ENCODE measurements at regions not wholly inside any gene's neighbourhood (a gene's known extent, or its start where the extent isn't known, plus 50 kb on each side); places are given as distances from the start of the nearest gene placed in this dataset.

- TF ChIP-seq TSHZ2 (CRISPR knock-in tag; IDR thresholded peaks at IDR 0.05) (no peak), TOX (CRISPR knock-in tag; IDR thresholded peaks at IDR 0.05; ENCODE audit: borderline replicate concordance) (no peak), POU6F1 (CRISPR knock-in tag; IDR thresholded peaks at IDR 0.05; ENCODE audit: borderline replicate concordance, low read depth) (no peak), PATZ1 (CRISPR knock-in tag; IDR thresholded peaks at IDR 0.05; ENCODE audit: borderline replicate concordance) (no peak), CSRNP3 (CRISPR knock-in tag; IDR thresholded peaks at IDR 0.05) (no peak), ZNF565 (CRISPR knock-in tag; conservative IDR thresholded peaks at IDR 0.05; ENCODE audit: low read depth) (no peak), CSDC2 (CRISPR knock-in tag; IDR thresholded peaks at IDR 0.05) (no peak), ARNTL (CRISPR knock-in tag; IDR thresholded peaks at IDR 0.05; ENCODE audit: borderline replicate concordance, low read depth) (no peak), OSR1 (CRISPR knock-in tag; IDR thresholded peaks at IDR 0.05) (no peak), ZFP30 (CRISPR knock-in tag; IDR thresholded peaks at IDR 0.05) (no peak)
Observed at GRCh38 chr5:97528941-97529340, 345.9 kb upstream of the RIOK2 start.
